ENCODE measurements at regions not wholly inside any gene's neighbourhood (a gene's known extent, or its start where the extent isn't known, plus 50 kb on each side); places are given as distances from the start of the nearest gene placed in this dataset.
"Not testable (repeated sequence)": the region's sequence is repeated elsewhere in the genome, so short reads cannot be mapped to it uniquely, and the experiment has no call there.

DNA sequence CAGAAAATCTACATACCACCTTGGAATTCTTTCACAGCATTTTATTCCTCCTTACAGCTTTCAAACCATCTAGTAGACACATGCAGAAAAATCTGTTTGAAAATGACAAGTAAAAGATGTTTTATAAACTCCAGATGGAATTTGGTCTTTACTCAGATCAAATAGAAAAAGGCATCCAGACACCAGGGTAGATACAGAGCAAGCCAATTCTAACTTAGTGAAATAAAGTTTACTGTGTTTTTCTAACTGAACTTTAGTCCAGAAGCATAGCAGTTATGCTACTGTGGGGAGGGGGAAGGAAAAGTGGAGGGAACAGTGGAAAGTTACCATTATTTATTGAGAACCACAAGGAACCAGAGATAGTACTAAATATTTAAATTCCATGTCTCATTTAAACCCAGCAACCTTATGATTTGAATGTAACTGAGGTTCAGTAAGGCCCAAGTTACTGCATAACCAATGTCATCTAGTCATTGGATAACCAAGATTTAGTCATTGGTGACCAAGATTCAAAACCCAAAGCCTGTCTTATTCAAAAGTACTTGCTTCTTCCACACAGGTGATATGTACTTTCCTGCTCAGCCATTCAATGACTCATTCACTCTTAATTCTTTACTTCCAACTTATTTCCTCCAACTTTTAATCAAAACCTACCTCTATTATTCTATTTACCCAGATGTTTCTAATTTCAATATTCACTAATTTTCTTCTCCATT lies 57.7 kb downstream of the RAD51AP2 start:
- BruUV-seq (replicated peaks), result no TSS peak
- no peak for TF ChIP-seq SIN3A (IDR thresholded peaks at IDR 0.05; ENCODE audit: borderline replicate concordance, insufficient read depth, low read depth, low read length)
- no peak for TF ChIP-seq TCF7L2 (IDR thresholded peaks at IDR 0.05; ENCODE audit: low read depth, low read length)
- TF ChIP-seq, protein P1, sequence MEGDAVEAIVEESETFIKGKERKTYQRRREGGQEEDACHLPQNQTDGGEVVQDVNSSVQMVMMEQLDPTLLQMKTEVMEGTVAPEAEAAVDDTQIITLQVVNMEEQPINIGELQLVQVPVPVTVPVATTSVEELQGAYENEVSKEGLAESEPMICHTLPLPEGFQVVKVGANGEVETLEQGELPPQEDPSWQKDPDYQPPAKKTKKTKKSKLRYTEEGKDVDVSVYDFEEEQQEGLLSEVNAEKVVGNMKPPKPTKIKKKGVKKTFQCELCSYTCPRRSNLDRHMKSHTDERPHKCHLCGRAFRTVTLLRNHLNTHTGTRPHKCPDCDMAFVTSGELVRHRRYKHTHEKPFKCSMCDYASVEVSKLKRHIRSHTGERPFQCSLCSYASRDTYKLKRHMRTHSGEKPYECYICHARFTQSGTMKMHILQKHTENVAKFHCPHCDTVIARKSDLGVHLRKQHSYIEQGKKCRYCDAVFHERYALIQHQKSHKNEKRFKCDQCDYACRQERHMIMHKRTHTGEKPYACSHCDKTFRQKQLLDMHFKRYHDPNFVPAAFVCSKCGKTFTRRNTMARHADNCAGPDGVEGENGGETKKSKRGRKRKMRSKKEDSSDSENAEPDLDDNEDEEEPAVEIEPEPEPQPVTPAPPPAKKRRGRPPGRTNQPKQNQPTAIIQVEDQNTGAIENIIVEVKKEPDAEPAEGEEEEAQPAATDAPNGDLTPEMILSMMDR (IDR thresholded peaks at IDR 0.05), result no peak
- Histone ChIP-seq H3K27me3 (ENCODE audit: control insufficient read depth, insufficient read depth, low read length) (no peaks in the 10 kb centered on the region), H3K36me3 (ENCODE audit: control insufficient read depth, insufficient read depth, low read length) (no peaks in the 10 kb centered on the region), H3K4me1 (ENCODE audit: control insufficient read depth, insufficient read depth, low read length) (no peaks in the 10 kb centered on the region), H3K4me3 (ENCODE audit: low read depth in 2 of 2, low read length in 2 of 2) (no peak overlapping the region), H3K27ac (ENCODE audit: low read length) (no peak overlapping the region), H3K9me3 (ENCODE audit: control insufficient read depth, insufficient read depth, low read depth, low read length) (no peaks in the 10 kb centered on the region)
- intact Hi-C loops (cut with micrococcal nuclease; ENCODE audit: unreplicated experiment), result no loop called here
- ChIA-PET POLR2A (no interaction called here), CTCF (no interaction called here)
- in situ Hi-C loops (cut with HindIII; ENCODE audit: low pct_unique_long_range_greater_than_20kb, low sequenced_read_pairs), result no loop called here
- DNase-seq (ENCODE audit: low read depth, low spot score) (no peak), ATAC-seq (no peak)

DNA sequence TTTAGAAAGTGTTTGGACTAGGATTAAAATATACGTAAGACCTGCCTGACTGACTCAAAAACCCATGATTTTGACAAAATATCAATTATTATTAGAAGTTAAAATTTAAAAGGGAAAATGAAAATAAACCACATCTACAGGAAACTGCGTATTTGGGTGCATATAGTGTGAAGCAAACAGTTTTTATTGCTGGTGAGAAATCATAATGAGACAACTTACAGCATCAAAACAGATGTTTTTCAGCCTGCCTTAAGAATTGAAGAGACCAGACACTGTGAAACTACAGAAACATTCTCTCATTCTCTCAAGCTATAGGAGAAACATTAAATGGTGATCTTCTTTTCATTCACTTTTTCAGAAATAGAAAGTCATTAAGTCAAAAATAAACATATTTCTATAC lies 62.9 kb downstream of the RAD51AP2 start:
- POLR2A ChIA-PET, result no interaction called here
- intact Hi-C loops (cut with micrococcal nuclease; ENCODE audit: unreplicated experiment) (no loop called here), in situ Hi-C loops (cut with HindIII; ENCODE audit: low pct_unique_long_range_greater_than_20kb, low sequenced_read_pairs) (no loop called here)
- CTCF ChIA-PET, result no interaction called here
- Histone ChIP-seq H3K9me3 (ENCODE audit: control insufficient read depth, insufficient read depth, low read depth, low read length) (no peaks in the 10 kb centered on the region), H3K4me1 (ENCODE audit: control insufficient read depth, insufficient read depth, low read length) (no peaks in the 10 kb centered on the region), H3K27ac (ENCODE audit: low read length) (no peak overlapping the region), H3K4me3 (ENCODE audit: low read depth in 2 of 2, low read length in 2 of 2) (no peak overlapping the region), H3K36me3 (ENCODE audit: control insufficient read depth, insufficient read depth, low read length) (no peaks in the 10 kb centered on the region), H3K27me3 (ENCODE audit: control insufficient read depth, insufficient read depth, low read length) (no peaks in the 10 kb centered on the region)
- TF ChIP-seq, protein P1 (IDR thresholded peaks at IDR 0.05), result no peak
- TF ChIP-seq TCF7L2 (IDR thresholded peaks at IDR 0.05; ENCODE audit: low read depth, low read length) (no peak), SIN3A (IDR thresholded peaks at IDR 0.05; ENCODE audit: borderline replicate concordance, insufficient read depth, low read depth, low read length) (no peak), POLR2AphosphoS5 (IDR thresholded peaks at IDR 0.05; ENCODE audit: low read depth, low read length) (no peak)
- TF ChIP-seq, protein P2, sequence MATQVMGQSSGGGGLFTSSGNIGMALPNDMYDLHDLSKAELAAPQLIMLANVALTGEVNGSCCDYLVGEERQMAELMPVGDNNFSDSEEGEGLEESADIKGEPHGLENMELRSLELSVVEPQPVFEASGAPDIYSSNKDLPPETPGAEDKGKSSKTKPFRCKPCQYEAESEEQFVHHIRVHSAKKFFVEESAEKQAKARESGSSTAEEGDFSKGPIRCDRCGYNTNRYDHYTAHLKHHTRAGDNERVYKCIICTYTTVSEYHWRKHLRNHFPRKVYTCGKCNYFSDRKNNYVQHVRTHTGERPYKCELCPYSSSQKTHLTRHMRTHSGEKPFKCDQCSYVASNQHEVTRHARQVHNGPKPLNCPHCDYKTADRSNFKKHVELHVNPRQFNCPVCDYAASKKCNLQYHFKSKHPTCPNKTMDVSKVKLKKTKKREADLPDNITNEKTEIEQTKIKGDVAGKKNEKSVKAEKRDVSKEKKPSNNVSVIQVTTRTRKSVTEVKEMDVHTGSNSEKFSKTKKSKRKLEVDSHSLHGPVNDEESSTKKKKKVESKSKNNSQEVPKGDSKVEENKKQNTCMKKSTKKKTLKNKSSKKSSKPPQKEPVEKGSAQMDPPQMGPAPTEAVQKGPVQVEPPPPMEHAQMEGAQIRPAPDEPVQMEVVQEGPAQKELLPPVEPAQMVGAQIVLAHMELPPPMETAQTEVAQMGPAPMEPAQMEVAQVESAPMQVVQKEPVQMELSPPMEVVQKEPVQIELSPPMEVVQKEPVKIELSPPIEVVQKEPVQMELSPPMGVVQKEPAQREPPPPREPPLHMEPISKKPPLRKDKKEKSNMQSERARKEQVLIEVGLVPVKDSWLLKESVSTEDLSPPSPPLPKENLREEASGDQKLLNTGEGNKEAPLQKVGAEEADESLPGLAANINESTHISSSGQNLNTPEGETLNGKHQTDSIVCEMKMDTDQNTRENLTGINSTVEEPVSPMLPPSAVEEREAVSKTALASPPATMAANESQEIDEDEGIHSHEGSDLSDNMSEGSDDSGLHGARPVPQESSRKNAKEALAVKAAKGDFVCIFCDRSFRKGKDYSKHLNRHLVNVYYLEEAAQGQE (IDR thresholded peaks at IDR 0.05; ENCODE audit: insufficient read depth in 1 of 2, low read depth in 2 of 2, low read length in 1 of 2), result no peak
- DNase-seq (ENCODE audit: low read depth, low spot score), result no peak
- no TSS peak for BruUV-seq (replicated peaks)
- no peak for ATAC-seq

DNA sequence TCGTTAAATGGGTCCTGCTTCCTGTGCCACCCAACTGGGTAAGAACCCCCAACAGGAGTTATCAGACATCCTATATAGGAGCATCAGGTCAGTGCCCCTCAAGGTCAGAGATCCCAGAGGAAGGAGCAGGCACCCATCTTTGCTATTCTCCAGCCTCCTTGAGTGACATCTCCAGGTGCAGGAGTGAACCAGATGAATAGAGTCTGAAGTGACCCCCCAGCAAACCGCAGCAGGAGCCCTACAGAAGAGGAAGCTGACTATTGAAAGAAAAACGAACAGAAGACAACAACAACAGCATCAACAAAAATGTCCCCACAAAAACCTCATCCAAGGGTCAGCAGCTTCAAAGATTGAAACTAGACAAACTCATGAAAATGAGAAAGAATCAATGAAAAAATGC lies 72.0 kb downstream of the RAD51AP2 start:
- intact Hi-C loops (cut with micrococcal nuclease; ENCODE audit: unreplicated experiment); H3K27me3 ChIP-seq (ENCODE audit: control insufficient read depth, insufficient read depth, low read length); H3K4me1 ChIP-seq (ENCODE audit: control insufficient read depth, insufficient read depth, low read length); CTCF ChIA-PET; ATAC-seq; H3K27ac ChIP-seq (ENCODE audit: low read length); H3K9me3 ChIP-seq (ENCODE audit: control insufficient read depth, insufficient read depth, low read depth, low read length); H3K4me3 ChIP-seq (ENCODE audit: low read depth in 2 of 2, low read length in 2 of 2); DNase-seq (ENCODE audit: low read depth, low spot score); POLR2A ChIA-PET; in situ Hi-C loops (cut with HindIII; ENCODE audit: low pct_unique_long_range_greater_than_20kb, low sequenced_read_pairs); H3K36me3 ChIP-seq (ENCODE audit: control insufficient read depth, insufficient read depth, low read length); BruUV-seq (replicated peaks): not testable (repeated sequence)

Data from Panc1 (cell line).